ENCODE measurements at regions not wholly inside any gene's neighbourhood (a gene's known extent, or its start where the extent isn't known, plus 50 kb on each side); places are given as distances from the start of the nearest gene placed in this dataset.

GRCh38 chr3:1506090-1506489 is 413.3 kb downstream of the CNTN6 start:
- no peak for TF ChIP-seq PPARA (CRISPR knock-in tag; IDR thresholded peaks at IDR 0.05; ENCODE audit: borderline replicate concordance)
- no peak for TF ChIP-seq CREB5 (CRISPR knock-in tag; IDR thresholded peaks at IDR 0.05; ENCODE audit: low read depth)
- no peak for TF ChIP-seq TCF4 (CRISPR knock-in tag; IDR thresholded peaks at IDR 0.05; ENCODE audit: borderline replicate concordance)
- TF ChIP-seq PATZ1 (CRISPR knock-in tag; IDR thresholded peaks at IDR 0.05; ENCODE audit: borderline replicate concordance), result no peak
- TF ChIP-seq SNAI2 (CRISPR knock-in tag; IDR thresholded peaks at IDR 0.05), result no peak
- TF ChIP-seq RARB (CRISPR knock-in tag; IDR thresholded peaks at IDR 0.05), result no peak
- no peak for TF ChIP-seq TOX (CRISPR knock-in tag; IDR thresholded peaks at IDR 0.05; ENCODE audit: borderline replicate concordance)
- no peak for TF ChIP-seq ZFP30 (CRISPR knock-in tag; IDR thresholded peaks at IDR 0.05)
- TF ChIP-seq TSHZ2 (CRISPR knock-in tag; IDR thresholded peaks at IDR 0.05), result no peak
- TF ChIP-seq ZNF70 (CRISPR knock-in tag; IDR thresholded peaks at IDR 0.05), result no peak

Measured in SK-N-SH treated with all-trans-retinoic acid at 6 μM for 48 hours (cell line).